Liver (tissue), 3 donors: ENCODE measurements at regions not wholly inside any gene's neighbourhood (a gene's known extent, or its start where the extent isn't known, plus 50 kb on each side); places are given as distances from the start of the nearest gene placed in this dataset.

ENCODE experiments used
- ATF3 ChIP-seq: IDR thresholded peaks from 2 replicates; pipeline ENCODE4 v1.6.1; 2016; ENCODE audit warnings: antibody characterized with exemption
- CTCF ChIP-seq: fragments of 150-350 bp; IDR thresholded peaks from 2 replicates; pipeline ENCODE4 v1.5.1; 2017; ENCODE audit warnings: improper control_type of control experiment, low read depth, low read length; ENCODE audit not compliant: missing input control
- GABPA ChIP-seq, 2 donors: IDR thresholded peaks in 1 of 2; conservative IDR thresholded peaks in 1 of 2; 2 replicates each; pipeline ENCODE4 v1.6.1; 2016; ENCODE audit warnings: antibody characterized with exemption in 2 of 2, mild to moderate bottlenecking in 1 of 2, moderate library complexity in 1 of 2
- RXRA ChIP-seq, 2 donors: IDR thresholded peaks; 2 replicates each; pipeline ENCODE4 v1.6.1; 2017 to 2018; ENCODE audit warnings: antibody characterized with exemption in 2 of 2, mild to moderate bottlenecking in 1 of 2
- SP1 ChIP-seq: IDR thresholded peaks from 2 replicates; pipeline ENCODE4 v1.6.1; 2018; ENCODE audit warnings: antibody characterized with exemption, mild to moderate bottlenecking
- TAF1 ChIP-seq: conservative IDR thresholded peaks from 2 replicates; pipeline ENCODE4 v1.6.1; 2016; ENCODE audit warnings: antibody characterized with exemption, mild to moderate bottlenecking
- donor health status: healthy.
- donor health status: healthy.

- no peak for TF ChIP-seq RXRA (IDR thresholded peaks at IDR 0.05)
- TF ChIP-seq TAF1: no peak
- no peak for TF ChIP-seq CTCF
- no peak for TF ChIP-seq SP1
- no peak for TF ChIP-seq ATF3
- no peak for TF ChIP-seq GABPA (IDR thresholded peaks at IDR 0.05 in 1 of 2, conservative IDR thresholded peaks at IDR 0.05 in 1 of 2)
These were observed 194.3 kb upstream of the SGO1 start for GRCh38 chr3:20380295-20380694.
